ENCODE measurements at regions not wholly inside any gene's neighbourhood (a gene's known extent, or its start where the extent isn't known, plus 50 kb on each side); places are given as distances from the start of the nearest gene placed in this dataset.

GRCh38 chr18:44624052-44624451 lies 56.6 kb upstream of the SETBP1 start:
- no peaks in the 10 kb centered on the region for H3K4me1 ChIP-seq (ENCODE audit: control insufficient read depth, low read depth, low read length)
- H3K36me3 ChIP-seq (ENCODE audit: control insufficient read depth, low read depth, low read length): no peaks in the 10 kb centered on the region
- H3K9ac ChIP-seq (ENCODE audit: low read length): no peak overlapping the region
- H3K27ac ChIP-seq (ENCODE audit: low read length): no peak overlapping the region
- H3K4me3 ChIP-seq (ENCODE audit: low read length): no peak overlapping the region
- no peaks in the 10 kb centered on the region for H3K9me3 ChIP-seq (ENCODE audit: control insufficient read depth, low read depth, low read length)
- no peaks in the 10 kb centered on the region for H3K27me3 ChIP-seq (ENCODE audit: control insufficient read depth, insufficient read depth, low read length)

- no peaks in the 10 kb centered on the region for H3K36me3 ChIP-seq (ENCODE audit: control insufficient read depth, low read depth, low read length)
- H3K4me1 ChIP-seq (ENCODE audit: control insufficient read depth, low read depth, low read length): no peaks in the 10 kb centered on the region
- no peaks in the 10 kb centered on the region for H3K9me3 ChIP-seq (ENCODE audit: control insufficient read depth, low read depth, low read length)
- H3K27ac ChIP-seq (ENCODE audit: low read length): no peak overlapping the region
- no peak overlapping the region for H3K9ac ChIP-seq (ENCODE audit: low read length)
- H3K27me3 ChIP-seq (ENCODE audit: control insufficient read depth, insufficient read depth, low read length): no peaks in the 10 kb centered on the region
- H3K4me3 ChIP-seq (ENCODE audit: low read length): no peak overlapping the region
Measured at GRCh38 chr18:44625386-44625785, 55.3 kb upstream of the SETBP1 start.

DNA sequence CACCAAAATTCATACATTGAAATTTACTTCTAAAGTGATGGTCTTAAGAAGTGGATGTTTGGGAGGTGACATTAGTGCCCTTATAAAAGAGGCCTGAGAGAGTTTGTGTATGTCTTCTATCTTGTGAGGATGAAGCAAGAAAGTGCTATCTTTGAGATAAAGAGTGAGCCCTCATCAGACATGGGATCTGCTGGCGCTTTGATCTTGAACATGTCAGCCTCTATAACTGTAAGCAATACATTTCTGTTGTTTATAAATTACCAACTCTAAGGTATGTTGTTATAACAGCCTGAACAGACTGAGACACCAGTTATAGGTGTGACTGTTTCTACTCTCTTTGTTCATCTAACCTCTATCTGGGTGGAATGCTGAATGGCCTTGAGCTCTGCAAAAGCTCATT lies 54.5 kb upstream of the SETBP1 start:
- no peak overlapping the region for H3K4me3 ChIP-seq (ENCODE audit: low read length)
- H3K27ac ChIP-seq (ENCODE audit: low read length): no peak overlapping the region
- no peaks in the 10 kb centered on the region for H3K4me1 ChIP-seq (ENCODE audit: control insufficient read depth, low read depth, low read length)
- H3K9ac ChIP-seq (ENCODE audit: low read length): no peak overlapping the region
- H3K9me3 ChIP-seq (ENCODE audit: control insufficient read depth, low read depth, low read length): no peaks in the 10 kb centered on the region
- no peaks in the 10 kb centered on the region for H3K36me3 ChIP-seq (ENCODE audit: control insufficient read depth, low read depth, low read length)
- no peaks in the 10 kb centered on the region for H3K27me3 ChIP-seq (ENCODE audit: control insufficient read depth, insufficient read depth, low read length)

DNA sequence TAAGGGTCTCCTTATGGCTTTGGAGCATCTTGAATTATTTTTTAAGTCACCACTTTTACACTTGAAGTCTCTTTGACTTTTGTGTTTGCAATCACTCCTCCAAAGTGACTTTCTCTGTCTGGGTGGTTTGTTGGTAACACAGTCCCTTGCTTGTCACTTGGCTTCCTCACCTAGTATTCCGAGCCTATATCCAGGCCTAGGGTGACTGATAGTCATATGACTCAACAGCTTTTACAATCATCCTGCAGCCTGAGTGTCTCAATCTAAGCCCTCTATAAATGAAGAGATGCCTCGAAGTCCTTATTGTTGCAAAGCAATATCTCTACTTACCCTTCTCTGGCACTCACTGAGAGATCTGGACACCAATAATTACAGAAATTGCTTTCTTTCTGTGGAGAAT lies 53.9 kb upstream of the SETBP1 start:
- Histone ChIP-seq H3K9ac (ENCODE audit: low read length) (no peak overlapping the region), H3K27ac (ENCODE audit: low read length) (no peak overlapping the region), H3K27me3 (ENCODE audit: control insufficient read depth, insufficient read depth, low read length) (no peaks in the 10 kb centered on the region), H3K9me3 (ENCODE audit: control insufficient read depth, low read depth, low read length) (no peaks in the 10 kb centered on the region), H3K4me1 (ENCODE audit: control insufficient read depth, low read depth, low read length) (no peaks in the 10 kb centered on the region), H3K36me3 (ENCODE audit: control insufficient read depth, low read depth, low read length) (no peaks in the 10 kb centered on the region), H3K4me3 (ENCODE audit: low read length) (no peak overlapping the region)

DNA sequence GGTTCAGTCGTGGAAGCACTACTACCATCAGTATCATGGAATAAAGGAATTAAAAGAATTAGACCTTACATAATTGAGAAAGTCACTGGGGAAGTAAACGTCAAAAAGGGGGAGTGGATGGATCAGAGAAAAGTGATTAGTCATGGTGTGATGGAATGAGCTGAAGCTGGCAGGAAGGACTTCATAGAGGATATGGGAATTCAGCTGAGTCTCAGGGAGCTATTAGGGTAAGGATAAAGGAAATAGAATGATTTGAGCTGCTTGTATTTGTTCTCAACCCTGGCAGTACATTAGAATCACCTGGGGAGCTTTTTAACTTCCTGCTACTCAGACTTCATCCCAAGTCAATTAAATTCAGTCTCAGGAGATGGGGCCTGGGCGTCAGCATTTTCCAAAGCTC lies 53.4 kb upstream of the SETBP1 start:
- no peak overlapping the region for H3K4me3 ChIP-seq (ENCODE audit: low read length)
- H3K27ac ChIP-seq (ENCODE audit: low read length): no peak overlapping the region
- H3K9ac ChIP-seq (ENCODE audit: low read length): no peak overlapping the region
- H3K9me3 ChIP-seq (ENCODE audit: control insufficient read depth, low read depth, low read length): no peaks in the 10 kb centered on the region
- H3K36me3 ChIP-seq (ENCODE audit: control insufficient read depth, low read depth, low read length): no peaks in the 10 kb centered on the region
- no peaks in the 10 kb centered on the region for H3K4me1 ChIP-seq (ENCODE audit: control insufficient read depth, low read depth, low read length)
- no peaks in the 10 kb centered on the region for H3K27me3 ChIP-seq (ENCODE audit: control insufficient read depth, insufficient read depth, low read length)

DNA sequence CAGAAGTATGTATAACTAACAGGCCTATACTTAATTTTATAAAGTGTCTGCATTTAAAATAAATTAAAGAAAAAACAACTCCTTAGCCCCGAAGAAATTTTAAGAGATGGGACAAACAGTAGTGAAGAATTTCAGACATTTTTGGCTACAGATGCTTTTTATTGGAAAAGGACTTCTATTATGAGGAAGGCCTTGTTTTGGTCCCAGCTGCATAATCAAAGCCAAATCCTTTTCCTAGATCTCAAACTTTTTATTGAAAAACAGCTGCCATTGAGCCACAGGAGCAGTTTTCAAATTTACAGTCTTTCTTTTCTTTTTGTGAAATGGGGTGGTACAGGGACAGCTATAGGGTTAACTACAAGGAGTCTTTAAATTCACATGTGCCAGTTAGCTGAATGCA lies 51.3 kb upstream of the SETBP1 start:
- Histone ChIP-seq H3K4me1 (ENCODE audit: control insufficient read depth, low read depth, low read length) (no peaks in the 10 kb centered on the region), H3K9me3 (ENCODE audit: control insufficient read depth, low read depth, low read length) (no peaks in the 10 kb centered on the region), H3K27ac (ENCODE audit: low read length) (no peak overlapping the region), H3K4me3 (ENCODE audit: low read length) (no peak overlapping the region), H3K36me3 (ENCODE audit: control insufficient read depth, low read depth, low read length) (no peaks in the 10 kb centered on the region), H3K27me3 (ENCODE audit: control insufficient read depth, insufficient read depth, low read length) (no peaks in the 10 kb centered on the region), H3K9ac (ENCODE audit: low read length) (no peak overlapping the region)

GRCh38 chr18:44630118-44630517 lies 50.6 kb upstream of the SETBP1 start:
- H3K36me3 ChIP-seq (ENCODE audit: control insufficient read depth, low read depth, low read length): no peaks in the 10 kb centered on the region
- H3K27me3 ChIP-seq (ENCODE audit: control insufficient read depth, insufficient read depth, low read length): no peaks in the 10 kb centered on the region
- H3K4me1 ChIP-seq (ENCODE audit: control insufficient read depth, low read depth, low read length): peaks cover 3% of the 10 kb centered on the region
- no peak overlapping the region for H3K9ac ChIP-seq (ENCODE audit: low read length)
- H3K9me3 ChIP-seq (ENCODE audit: control insufficient read depth, low read depth, low read length): no peaks in the 10 kb centered on the region
- H3K27ac ChIP-seq (ENCODE audit: low read length): no peak overlapping the region
- no peak overlapping the region for H3K4me3 ChIP-seq (ENCODE audit: low read length)

Measured in iPS-18a (cell line).